AG10803 (cell line): ENCODE measurements at regions not wholly inside any gene's neighbourhood (a gene's known extent, or its start where the extent isn't known, plus 50 kb on each side); places are given as distances from the start of the nearest gene placed in this dataset.

Experiments used
- DNase-seq: peaks from one replicate; pipeline ENCODE4 v3.0.0; 2010; ENCODE audit warnings: low read depth
- H3K4me3 ChIP-seq: 2 replicates; pipeline ENCODE4 v1.5.1; 2011; ENCODE audit warnings: mild to moderate bottlenecking, low read length, control low read depth
- CTCF ChIP-seq: conservative IDR thresholded peaks from 2 replicates; pipeline ENCODE4 v1.5.1; 2011; ENCODE audit warnings: mild to moderate bottlenecking, low read length, control low read depth, inconsistent platforms

DNA sequence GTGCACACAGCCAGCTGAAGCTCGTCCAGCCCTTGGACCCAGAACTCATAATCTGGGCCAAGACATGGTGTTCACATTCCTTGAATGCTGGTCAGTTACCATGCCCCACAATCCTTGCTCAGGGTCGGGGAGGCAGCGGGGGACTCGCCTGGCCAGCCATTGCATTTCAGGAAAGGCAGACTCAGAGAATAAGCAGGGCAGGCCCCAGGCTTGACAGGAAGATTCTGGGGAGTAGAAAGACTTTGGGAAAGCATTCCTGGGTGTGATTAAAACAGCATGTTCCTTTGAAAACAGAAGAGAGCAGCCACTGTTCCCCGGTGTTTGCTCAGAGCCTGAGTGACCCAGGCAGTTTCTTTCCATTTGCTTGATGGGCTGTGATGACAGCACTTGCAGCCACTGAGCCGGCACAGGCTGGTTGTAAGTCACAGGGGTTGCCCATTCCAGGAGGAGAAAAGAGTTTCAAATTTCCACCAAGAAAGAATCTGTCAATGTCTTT is 473.7 kb downstream of the TYW1 start:
- peak; percentile 9 for DNase-seq
- H3K4me3 ChIP-seq, result no peak overlapping the region
- no peak for TF ChIP-seq CTCF

DNA sequence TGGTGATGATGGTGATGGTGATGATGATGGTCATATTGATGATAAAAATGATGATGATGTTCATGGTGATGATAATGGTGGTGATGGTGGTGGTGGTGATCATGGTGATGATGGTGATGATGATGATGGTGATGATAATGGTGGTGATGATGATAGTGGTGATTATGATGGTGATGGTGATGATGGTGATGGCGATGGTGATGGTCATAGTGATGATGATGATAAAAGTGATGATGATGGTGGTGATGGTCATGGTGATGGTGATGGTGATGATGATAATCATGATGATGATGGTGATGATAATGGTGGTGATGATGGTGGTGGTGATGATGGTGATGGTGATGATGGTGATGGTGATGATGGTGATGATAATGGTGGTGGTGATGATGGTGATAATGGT is 478.7 kb downstream of the TYW1 start:
- TF ChIP-seq CTCF, result no peak

GRCh38 chr7:67478066-67478465 is 481.4 kb downstream of the TYW1 start:
- DNase-seq, result no peak
- no peak overlapping the region for H3K4me3 ChIP-seq
- TF ChIP-seq CTCF, result no peak

More for the DNA sequence above, 478.7 kb downstream of the TYW1 start:
- H3K4me3 ChIP-seq, result no peak overlapping the region
- DNase-seq, result no peak

- TF ChIP-seq CTCF, result peak; percentile 76
- H3K4me3 ChIP-seq, result peak overlapping the region; percentile 41
- peak; percentile 65 for DNase-seq
Measured at GRCh38 chr7:67484244-67484751, 487.7 kb downstream of the TYW1 start.

DNA sequence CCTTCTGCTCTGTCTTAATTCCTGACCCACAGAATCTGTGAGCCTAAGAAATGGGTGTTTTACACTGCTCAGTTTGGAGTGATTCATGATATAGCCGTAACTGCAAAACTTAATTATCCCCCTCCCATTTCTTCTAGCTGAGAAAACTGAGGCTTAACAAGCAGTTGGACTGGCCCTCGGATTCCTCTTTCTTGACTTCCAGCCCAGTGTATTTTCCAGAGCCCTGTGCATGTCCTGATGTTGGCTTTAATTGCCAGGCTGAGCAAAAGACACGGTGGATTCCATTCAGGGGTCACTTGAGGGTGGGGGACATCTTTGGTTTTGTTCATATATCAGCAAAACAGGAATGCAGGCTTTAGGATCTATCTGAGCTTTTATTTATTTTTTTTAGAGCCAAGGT is 489.8 kb downstream of the TYW1 start:
- no peak for DNase-seq
- no peak for TF ChIP-seq CTCF
- H3K4me3 ChIP-seq, result no peak overlapping the region

- DNase-seq, result no peak
- no peak for TF ChIP-seq CTCF
- no peak overlapping the region for H3K4me3 ChIP-seq
Measured at GRCh38 chr7:67487316-67487715, 490.7 kb downstream of the TYW1 start.

- no peak for DNase-seq
- no peak for TF ChIP-seq CTCF
- H3K4me3 ChIP-seq, result no peak overlapping the region
Measured at GRCh38 chr7:67489881-67490280, 493.2 kb downstream of the TYW1 start.
